Common myeloid progenitor, CD34-positive (primary cell): ENCODE measurements at regions not wholly inside any gene's neighbourhood (a gene's known extent, or its start where the extent isn't known, plus 50 kb on each side); places are given as distances from the start of the nearest gene placed in this dataset.
"Not testable (repeated sequence)": the region's sequence is repeated elsewhere in the genome, so short reads cannot be mapped to it uniquely, and the experiment has no call there.

Experiments
- CTCF ChIA-PET: fragments of 350-600 bp; sonication (Branson Sonifier 250); formaldehyde crosslinking; loops from one replicate; lab custom pipeline; 2021; ENCODE audit warnings: antibody characterized with exemption; lab: Charles Lee
- POLR2A ChIA-PET: fragments of 350-600 bp; sonication (Branson Sonifier 250); formaldehyde crosslinking; loops from one replicate; lab custom pipeline; 2021; ENCODE audit warnings: antibody characterized with exemption; lab: Charles Lee
- DNase-seq, 3 donors: peaks; one replicate each; pipeline versions ENCODE4 v3.0.0 to v3.0.0-alpha.2; 2013
- H3K27ac ChIP-seq, 2 experiments: 1 replicate in 1 of 2; 2 replicates in 1 of 2; pipeline ENCODE4 v1.7.0; 2013; ENCODE audit warnings: inconsistent platforms in 2 of 2, low read length in 2 of 2, mild to moderate bottlenecking in 2 of 2, low read depth in 1 of 2, moderate library complexity in 1 of 2; ENCODE audit not compliant: severe bottlenecking in 2 of 2, insufficient read depth in 1 of 2, poor library complexity in 1 of 2
- H3K27me3 ChIP-seq, 5 experiments: replicated peaks in 2 of 5; 1 replicate in 3 of 5; 2 replicates in 2 of 5; pipeline versions ENCODE4 v1.6.1 to v1.7.0; 2013; ENCODE audit warnings: low read length in 4 of 5, mild to moderate bottlenecking in 2 of 5, moderate library complexity in 2 of 5, inconsistent platforms in 1 of 5; ENCODE audit not compliant: insufficient read depth in 5 of 5, control insufficient read depth in 4 of 5
- H3K36me3 ChIP-seq, 4 experiments: 1 replicate in 2 of 4; 2 replicates in 2 of 4; pipeline versions ENCODE4 v1.6.1 to v1.7.0; 2013; ENCODE audit warnings: low read length in 3 of 4, control low read depth in 1 of 4, mild to moderate bottlenecking in 1 of 4; ENCODE audit not compliant: control insufficient read depth in 4 of 4, insufficient read depth in 4 of 4
- H3K4me1 ChIP-seq, 4 experiments: 1 replicate in 3 of 4; 2 replicates in 1 of 4; pipeline versions ENCODE4 v1.6.1 to v1.7.1; 2013; ENCODE audit warnings: low read length in 3 of 4, mild to moderate bottlenecking in 3 of 4, control low read depth in 1 of 4, inconsistent platforms in 1 of 4, moderate library complexity in 1 of 4; ENCODE audit not compliant: control insufficient read depth in 4 of 4, insufficient read depth in 4 of 4; ENCODE audit errors: control extremely low read depth in 1 of 4
- H3K4me3 ChIP-seq, 7 experiments: 1 replicate in 4 of 7; 2 replicates in 3 of 7; pipeline versions ENCODE4 v1.5.1 to v1.7.0; 2013; ENCODE audit warnings: mild to moderate bottlenecking in 7 of 7, low read length in 6 of 7, moderate library complexity in 6 of 7, inconsistent platforms in 2 of 7, low read depth in 2 of 7, control low read depth in 1 of 7; ENCODE audit not compliant: insufficient read depth in 4 of 7, control insufficient read depth in 1 of 7; ENCODE audit errors: extremely low read depth in 1 of 7
- H3K9me3 ChIP-seq, 5 experiments: 1 replicate in 4 of 5; 2 replicates in 1 of 5; pipeline versions ENCODE4 v1.6.1 to v1.7.1; 2013; ENCODE audit warnings: low read length in 4 of 5, mild to moderate bottlenecking in 2 of 5, inconsistent platforms in 1 of 5, low read depth in 1 of 5, moderate library complexity in 1 of 5; ENCODE audit not compliant: control insufficient read depth in 4 of 5, insufficient read depth in 2 of 5; ENCODE audit errors: control extremely low read depth in 1 of 5
- WGBS: methylation state at CpG from one replicate; pipeline ENCODE4 v1.1.5; 2013; ENCODE audit not compliant: insufficient coverage; 5-methylcytosine and 5-hydroxymethylcytosine counted together

GRCh38 chr1:101483982-101484688, 247.3 kb downstream of the S1PR1 start:
- no peak for DNase-seq
- Histone ChIP-seq H3K4me1 (no peaks in the 10 kb centered on the region), H3K36me3 (no peaks in the 10 kb centered on the region), H3K27me3 (peaks cover 6 to 37% (median 8%) of the 10 kb centered on the region in 5 experiments), H3K4me3 (no peak overlapping the region), H3K27ac (no peak overlapping the region), H3K9me3 (peaks cover 0 to 5% (median 0%) of the 10 kb centered on the region in 5 experiments)
- ChIA-PET POLR2A (no interaction called here), CTCF (interaction anchor here (0.8 kb wide), 1 partner anchor 22 kb away, joined by 3 read pairs; no protein-coding TSS in a partner anchor)
- WGBS, result 100% methylated on average over 1 of the region's 5 CpGs

DNA sequence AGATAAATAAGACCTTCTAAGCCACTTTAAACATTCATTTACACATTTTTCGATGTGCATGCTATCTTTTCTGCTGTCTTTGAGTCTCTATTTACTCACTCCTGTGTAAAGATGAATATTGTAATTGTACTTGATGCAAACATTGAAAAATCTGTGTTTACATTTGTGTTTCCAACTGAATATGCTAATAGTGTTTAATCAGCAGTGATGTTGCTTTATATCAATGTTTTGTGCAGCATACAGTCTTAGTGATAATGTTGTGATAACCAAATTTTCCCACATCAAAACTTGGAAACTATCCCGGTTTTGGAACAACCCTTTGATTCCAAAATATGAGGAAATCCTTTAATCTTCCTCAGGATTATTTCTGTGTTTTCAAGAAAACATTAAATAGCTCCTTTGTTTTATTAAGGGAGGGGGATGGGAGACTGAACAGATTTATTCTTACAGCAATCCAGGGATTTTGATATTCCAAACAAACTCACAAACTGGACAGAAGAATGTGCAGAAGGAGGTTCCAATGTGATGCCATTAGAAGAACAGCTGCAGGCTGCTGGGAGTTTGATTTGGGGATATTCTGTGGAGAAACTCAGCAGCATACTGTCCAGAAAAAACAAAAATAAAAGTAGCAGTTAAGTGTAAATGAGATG, 248.0 kb downstream of the S1PR1 start:
- no CpG with 5 or more reads among the region's 2 CpGs for WGBS
- H3K27me3 ChIP-seq, result peaks cover 6 to 33% (median 8%) of the 10 kb centered on the region in 5 experiments
- POLR2A ChIA-PET, result no interaction called here
- no peaks in the 10 kb centered on the region for H3K4me1 ChIP-seq
- no peak overlapping the region for H3K27ac ChIP-seq
- H3K4me3 ChIP-seq, result no peak overlapping the region
- no peak for DNase-seq
- CTCF ChIA-PET, result interaction anchor here (0.8 to 1.2 kb wide), 2 partner anchors 10 to 21 kb away, joined by 3 to 4 read pairs; no protein-coding TSS in a partner anchor
- H3K9me3 ChIP-seq, result peaks cover 0 to 9% (median 0%) of the 10 kb centered on the region in 5 experiments
- H3K36me3 ChIP-seq, result no peaks in the 10 kb centered on the region

DNA sequence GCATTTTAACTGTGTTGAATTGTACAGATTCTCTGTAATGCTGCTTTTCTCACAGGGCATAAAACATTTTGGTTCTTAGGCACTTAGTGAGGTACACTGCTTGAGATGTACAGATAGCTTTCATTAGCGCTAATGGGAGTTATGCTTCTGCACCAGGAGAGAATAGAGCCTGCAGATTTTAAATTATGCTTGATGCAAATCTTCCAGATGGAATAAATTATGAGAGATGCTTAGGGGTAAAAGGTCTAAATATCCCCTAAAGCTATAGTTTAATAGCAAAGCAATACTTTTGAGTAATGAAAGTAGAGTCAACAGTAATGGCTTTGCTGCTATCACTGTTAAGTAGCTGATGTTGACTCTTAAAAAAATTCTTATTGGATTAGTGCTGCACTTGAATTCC, 248.9 kb downstream of the S1PR1 start:
- Histone ChIP-seq H3K4me1 (no peaks in the 10 kb centered on the region), H3K27ac (no peak overlapping the region), H3K9me3 (peaks cover 0 to 12% (median 0%) of the 10 kb centered on the region in 5 experiments), H3K4me3 (no peak overlapping the region), H3K36me3 (no peaks in the 10 kb centered on the region), H3K27me3 (peaks cover 3 to 24% (median 8%) of the 10 kb centered on the region in 5 experiments)
- POLR2A ChIA-PET, result no interaction called here
- no CpG with 5 or more reads among the region's 1 CpG for WGBS
- CTCF ChIA-PET, result interaction anchor here (1.2 kb wide), 1 partner anchor 11 kb away, joined by 4 read pairs; no protein-coding TSS in a partner anchor
- DNase-seq, result no peak

GRCh38 chr1:101492144-101492543, 255.3 kb downstream of the S1PR1 start:
- H3K36me3 ChIP-seq, CTCF ChIA-PET, H3K4me3 ChIP-seq, DNase-seq, H3K4me1 ChIP-seq, H3K27ac ChIP-seq, H3K27me3 ChIP-seq, POLR2A ChIA-PET: not testable (repeated sequence)
- 100% methylated on average over 1 of the region's 1 CpG for WGBS
- peaks cover 0 to 12% (median 0%) of the 10 kb centered on the region in 5 experiments for H3K9me3 ChIP-seq

GRCh38 chr1:101493920-101494319, 257.1 kb downstream of the S1PR1 start:
- H3K27ac ChIP-seq, H3K36me3 ChIP-seq, H3K4me3 ChIP-seq, H3K4me1 ChIP-seq, POLR2A ChIA-PET, DNase-seq, H3K27me3 ChIP-seq: not testable (repeated sequence)
- CTCF ChIA-PET, result interaction anchor here (0.9 to 1.0 kb wide), 2 partner anchors 9 to 12 kb away, joined by 3 read pairs; no protein-coding TSS in a partner anchor
- 100% methylated on average over 1 of the region's 3 CpGs for WGBS
- peaks cover 0 to 11% (median 0%) of the 10 kb centered on the region in 5 experiments for H3K9me3 ChIP-seq

GRCh38 chr1:101496109-101496508, 259.3 kb downstream of the S1PR1 start:
- ChIA-PET POLR2A (no interaction called here), CTCF (no interaction called here)
- Histone ChIP-seq H3K4me3 (no peak overlapping the region), H3K27me3 (peaks cover 0 to 2% (median 0%) of the 10 kb centered on the region in 5 experiments), H3K27ac (no peak overlapping the region), H3K36me3 (no peaks in the 10 kb centered on the region), H3K4me1 (no peaks in the 10 kb centered on the region), H3K9me3 (no peaks in the 10 kb centered on the region)
- 100% methylated on average over 2 of the region's 2 CpGs for WGBS
- no peak for DNase-seq
